Loucy (cell line): ENCODE measurements at regions not wholly inside any gene's neighbourhood (a gene's known extent, or its start where the extent isn't known, plus 50 kb on each side); places are given as distances from the start of the nearest gene placed in this dataset.
"Not testable (repeated sequence)": the region's sequence is repeated elsewhere in the genome, so short reads cannot be mapped to it uniquely, and the experiment has no call there.

Experiments
- H2AFZ ChIP-seq: fragments of 200-600 bp; sonication (generic); 2 replicates; pipeline ENCODE4 v1.6.0; 2016; ENCODE audit warnings: antibody characterized with exemption, mild to moderate bottlenecking, low read length, moderate library complexity
- H3F3A ChIP-seq: fragments of 200-600 bp; 2 replicates; pipeline ENCODE4 v1.6.0; 2016; ENCODE audit warnings: antibody characterized with exemption, low read depth, mild to moderate bottlenecking
- H3K27me3 ChIP-seq: fragments of 200-600 bp; sonication (generic); 2 replicates; pipeline ENCODE4 v1.6.1; 2014; ENCODE audit warnings: low read length, mild to moderate bottlenecking; ENCODE audit not compliant: insufficient read depth, poor library complexity, severe bottlenecking
- H3K36me3 ChIP-seq: fragments of 200-600 bp; sonication (generic); 2 replicates; pipeline ENCODE4 v1.6.1; 2016; ENCODE audit warnings: low read length; ENCODE audit not compliant: insufficient read depth
- H3K4me1 ChIP-seq: fragments of 200-600 bp; sonication (generic); 2 replicates; pipeline ENCODE4 v1.5.1; 2014; ENCODE audit warnings: low read length, mild to moderate bottlenecking; ENCODE audit not compliant: insufficient read depth, poor library complexity, severe bottlenecking
- H3K4me2 ChIP-seq: fragments of 200-600 bp; sonication (generic); 2 replicates; pipeline ENCODE4 v1.6.0; 2014; ENCODE audit warnings: antibody characterized with exemption, low read length, low read depth, mild to moderate bottlenecking; ENCODE audit not compliant: poor library complexity, severe bottlenecking
- H3K4me3 ChIP-seq: fragments of 200-600 bp; sonication (generic); 2 replicates; pipeline ENCODE4 v1.5.1; 2014; ENCODE audit warnings: low read length, mild to moderate bottlenecking, mixed read lengths; ENCODE audit not compliant: poor library complexity, severe bottlenecking
- H3K79me2 ChIP-seq: fragments of 200-600 bp; sonication (generic); 2 replicates; pipeline ENCODE4 v1.6.1; 2014; ENCODE audit warnings: low read length; ENCODE audit not compliant: insufficient read depth
- H3K9ac ChIP-seq: fragments of 200-600 bp; sonication (generic); 2 replicates; pipeline ENCODE4 v1.6.0; 2014; ENCODE audit warnings: mild to moderate bottlenecking, low read depth, low read length, moderate library complexity; ENCODE audit not compliant: poor library complexity, severe bottlenecking
- H3K9me2 ChIP-seq: fragments of 200-600 bp; sonication (generic); replicated peaks from 2 replicates; pipeline ENCODE4 v1.6.1; 2016; ENCODE audit warnings: low read depth, low read length, mixed read lengths
- H3K9me3 ChIP-seq: fragments of 200-600 bp; sonication (generic); 2 replicates; pipeline ENCODE4 v1.6.1; 2014; ENCODE audit warnings: mild to moderate bottlenecking, antibody characterized with exemption, low read length, low read depth; ENCODE audit not compliant: insufficient read depth
- H4K20me1 ChIP-seq: fragments of 200-600 bp; sonication (generic); 2 replicates; pipeline ENCODE4 v1.6.0; 2014; ENCODE audit warnings: antibody characterized with exemption, low read length, mild to moderate bottlenecking; ENCODE audit not compliant: insufficient read depth, poor library complexity, severe bottlenecking
- CTCF ChIP-seq: fragments of 200-600 bp; sonication (generic); conservative IDR thresholded peaks from 2 replicates; pipeline ENCODE4 v1.5.1; 2014; ENCODE audit warnings: mild to moderate bottlenecking, antibody characterized with exemption, low read length
- EZH2phosphoT487 ChIP-seq: fragments of 200-600 bp; IDR thresholded peaks from 2 replicates; pipeline ENCODE4 v1.6.1; 2018; ENCODE audit warnings: antibody characterized with exemption, mild to moderate bottlenecking, moderate library complexity, borderline replicate concordance

- H3K27me3 ChIP-seq: no peaks in the 10 kb centered on the region
Measured at GRCh38 chr5:29203049-29203448, 1990.4 kb upstream of the CDH6 start.

GRCh38 chr5:29197631-29198454, 1995.6 kb upstream of the CDH6 start:
- H3K4me2 ChIP-seq: no peak overlapping the region
- no peaks in the 10 kb centered on the region for H3K9me3 ChIP-seq
- no peaks in the 10 kb centered on the region for H3K27me3 ChIP-seq

More at GRCh38 chr5:29203049-29203448, 1990.4 kb upstream of the CDH6 start:
- H3K36me3 ChIP-seq: no peaks in the 10 kb centered on the region
- no peaks in the 10 kb centered on the region for H3K9me3 ChIP-seq
- no peak overlapping the region for H3K4me2 ChIP-seq
- H3K9ac ChIP-seq: no peak overlapping the region
- H2AFZ ChIP-seq: no peak overlapping the region
- no peaks in the 10 kb centered on the region for H3K9me2 ChIP-seq
- H3K79me2 ChIP-seq: no peaks in the 10 kb centered on the region
- TF ChIP-seq CTCF (no peak), EZH2phosphoT487 (no peak)
- no peak overlapping the region for H3K4me3 ChIP-seq
- H3K4me1 ChIP-seq: no peaks in the 10 kb centered on the region
- no peaks in the 10 kb centered on the region for H3F3A ChIP-seq
- no peaks in the 10 kb centered on the region for H4K20me1 ChIP-seq

GRCh38 chr5:29193972-29194371, 1999.5 kb upstream of the CDH6 start:
- H3K4me3 ChIP-seq: no peak overlapping the region
- H3K27me3 ChIP-seq: no peaks in the 10 kb centered on the region
- TF ChIP-seq EZH2phosphoT487: no peak
- TF ChIP-seq CTCF: no peak

More at GRCh38 chr5:29197631-29198454, 1995.6 kb upstream of the CDH6 start:
- Histone ChIP-seq H3K4me3 (no peak overlapping the region), H3K36me3 (no peaks in the 10 kb centered on the region), H3K79me2 (no peaks in the 10 kb centered on the region), H4K20me1 (no peaks in the 10 kb centered on the region), H3F3A (no peaks in the 10 kb centered on the region), H3K9me2 (no peaks in the 10 kb centered on the region), H2AFZ (no peak overlapping the region), H3K4me1 (no peaks in the 10 kb centered on the region), H3K9ac (no peak overlapping the region)
- TF ChIP-seq CTCF (no peak), EZH2phosphoT487 (no peak)

GRCh38 chr5:29191269-29192048, 2002.0 kb upstream of the CDH6 start:
- not testable (repeated sequence) for H3K4me2 ChIP-seq, H3K27me3 ChIP-seq, H4K20me1 ChIP-seq, H3K4me3 ChIP-seq, H3F3A ChIP-seq, H3K9ac ChIP-seq, H3K79me2 ChIP-seq, H3K9me3 ChIP-seq, H3K36me3 ChIP-seq, H2AFZ ChIP-seq, H3K4me1 ChIP-seq, H3K9me2 ChIP-seq

More at GRCh38 chr5:29193972-29194371, 1999.5 kb upstream of the CDH6 start:
- no peaks in the 10 kb centered on the region for H3K9me2 ChIP-seq
- H2AFZ ChIP-seq: no peak overlapping the region
- H3K36me3 ChIP-seq: no peaks in the 10 kb centered on the region
- no peaks in the 10 kb centered on the region for H3K4me1 ChIP-seq
- no peaks in the 10 kb centered on the region for H4K20me1 ChIP-seq
- no peaks in the 10 kb centered on the region for H3F3A ChIP-seq
- H3K79me2 ChIP-seq: no peaks in the 10 kb centered on the region
- H3K9me3 ChIP-seq: no peaks in the 10 kb centered on the region
- no peak overlapping the region for H3K9ac ChIP-seq
- no peak overlapping the region for H3K4me2 ChIP-seq

- not testable (repeated sequence) for H3K27me3 ChIP-seq, H3F3A ChIP-seq, H3K4me3 ChIP-seq, H4K20me1 ChIP-seq, H3K9me2 ChIP-seq, H3K36me3 ChIP-seq, H3K9me3 ChIP-seq, H3K9ac ChIP-seq, H3K4me1 ChIP-seq, H3K4me2 ChIP-seq, H2AFZ ChIP-seq, H3K79me2 ChIP-seq
Measured at GRCh38 chr5:29190398-29190797, 2003.1 kb upstream of the CDH6 start.
